GM12874 (cell line): ENCODE measurements at regions not wholly inside any gene's neighbourhood (a gene's known extent, or its start where the extent isn't known, plus 50 kb on each side); places are given as distances from the start of the nearest gene placed in this dataset.

ENCODE experiments used
- CTCF ChIP-seq: IDR thresholded peaks from 2 replicates; pipeline ENCODE4 v1.5.1; 2011; ENCODE audit warnings: low read depth, mild to moderate bottlenecking, control low read depth, low read length, moderate library complexity; ENCODE audit not compliant: insufficient read depth

GRCh38 chr1:229913489-229913888 lies 153.5 kb upstream of the GALNT2 start:
- no peak for TF ChIP-seq CTCF

- no peak for TF ChIP-seq CTCF
These were observed 146.4 kb upstream of the GALNT2 start for GRCh38 chr1:229920683-229921082.

DNA sequence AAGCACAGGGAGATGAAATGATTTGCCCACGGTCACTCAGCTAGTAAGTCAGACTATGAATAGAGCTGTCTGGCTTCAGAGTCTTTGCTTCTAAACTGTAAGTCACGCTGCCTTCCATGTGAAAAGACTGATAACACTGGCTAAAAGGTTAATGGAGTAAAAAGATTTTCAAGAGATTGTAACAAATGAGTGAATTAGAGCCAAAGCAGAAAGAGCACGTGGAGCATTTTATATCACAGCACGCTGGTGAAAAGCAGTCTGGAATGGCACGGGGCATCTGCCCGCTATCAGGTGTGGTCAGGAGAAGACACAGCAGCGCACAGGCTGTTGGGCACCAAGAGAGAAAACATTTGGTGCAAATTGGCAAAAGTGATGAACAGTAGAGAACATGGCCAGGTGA lies 144.8 kb upstream of the GALNT2 start:
- no peak for TF ChIP-seq CTCF

- no peak for TF ChIP-seq CTCF
These were observed 142.4 kb upstream of the GALNT2 start for GRCh38 chr1:229924639-229925038.

- no peak for TF ChIP-seq CTCF
These were observed 138.3 kb upstream of the GALNT2 start for GRCh38 chr1:229928767-229929166.

DNA sequence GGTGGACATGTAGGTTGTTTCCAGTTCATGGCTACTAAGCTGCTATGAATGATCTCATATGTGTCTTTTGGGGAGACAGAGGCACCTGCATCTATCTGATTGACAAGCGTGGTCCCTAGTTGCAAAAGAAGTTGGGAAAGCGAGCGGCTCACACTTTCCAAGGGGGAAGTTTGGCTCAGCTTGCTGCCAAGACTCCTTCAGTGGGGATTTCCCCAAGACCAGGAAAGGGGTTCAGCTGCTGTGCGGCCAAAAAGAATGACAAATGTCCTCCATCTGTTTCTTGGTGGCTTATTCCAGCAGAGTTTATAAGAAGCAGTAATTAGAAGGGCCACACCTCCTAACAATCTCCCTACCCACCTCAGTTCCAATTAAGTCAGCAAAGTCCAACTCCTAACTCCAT lies 128.5 kb upstream of the GALNT2 start:
- TF ChIP-seq CTCF: no peak

- TF ChIP-seq CTCF: no peak
These were observed 126.4 kb upstream of the GALNT2 start for GRCh38 chr1:229940684-229941083.

GRCh38 chr1:229941160-229941559 lies 125.9 kb upstream of the GALNT2 start:
- no peak for TF ChIP-seq CTCF
